HG02763 (cell line): ENCODE measurements at regions not wholly inside any gene's neighbourhood (a gene's known extent, or its start where the extent isn't known, plus 50 kb on each side); places are given as distances from the start of the nearest gene placed in this dataset.

Experiments used
- ATAC-seq: cut with Tn5 transposase; IDR thresholded peaks from one replicate; pipeline ENCODE4 v1.9.1; 2021; ENCODE audit warnings: mild to moderate bottlenecking, moderate library complexity; ENCODE audit not compliant: unreplicated experiment

GRCh38 chr2:236977063-236977851 lies 108.4 kb upstream of the COPS8 start:
- no peak for ATAC-seq

GRCh38 chr2:236977852-236978398 lies 107.8 kb upstream of the COPS8 start:
- ATAC-seq, result no peak

- no peak for ATAC-seq
Observed at GRCh38 chr2:236979664-236980063, 106.0 kb upstream of the COPS8 start.

- no peak for ATAC-seq
Observed at GRCh38 chr2:236980961-236981360, 104.7 kb upstream of the COPS8 start.

GRCh38 chr2:236981701-236982485 lies 103.8 kb upstream of the COPS8 start:
- ATAC-seq, result no peak

GRCh38 chr2:236982693-236983455 lies 102.8 kb upstream of the COPS8 start:
- no peak for ATAC-seq

- no peak for ATAC-seq
Observed at GRCh38 chr2:236984046-236984445, 101.6 kb upstream of the COPS8 start.

GRCh38 chr2:236985761-236986339 lies 99.8 kb upstream of the COPS8 start:
- no peak for ATAC-seq

GRCh38 chr2:236986524-236987330 lies 99.0 kb upstream of the COPS8 start:
- no peak for ATAC-seq

- ATAC-seq, result no peak
Observed at GRCh38 chr2:236988216-236988615, 97.5 kb upstream of the COPS8 start.

GRCh38 chr2:236988690-236989624 lies 96.7 kb upstream of the COPS8 start:
- ATAC-seq, result no peak

- ATAC-seq, result no peak
Observed at GRCh38 chr2:236990552-236990951, 95.1 kb upstream of the COPS8 start.

- no peak for ATAC-seq
Observed at GRCh38 chr2:236991874-236992273, 93.8 kb upstream of the COPS8 start.

- no peak for ATAC-seq
Observed at GRCh38 chr2:236993286-236993685, 92.4 kb upstream of the COPS8 start.

- ATAC-seq, result no peak
Observed at GRCh38 chr2:236994361-236994760, 91.3 kb upstream of the COPS8 start.

GRCh38 chr2:236997069-236997715 lies 88.5 kb upstream of the COPS8 start:
- no peak for ATAC-seq

GRCh38 chr2:236998236-236998635 lies 87.5 kb upstream of the COPS8 start:
- no peak for ATAC-seq

- no peak for ATAC-seq
Observed at GRCh38 chr2:236998758-236999157, 86.9 kb upstream of the COPS8 start.
